GM10266 (cell line): ENCODE measurements at regions not wholly inside any gene's neighbourhood (a gene's known extent, or its start where the extent isn't known, plus 50 kb on each side); places are given as distances from the start of the nearest gene placed in this dataset.
"Not testable (repeated sequence)": the region's sequence is repeated elsewhere in the genome, so short reads cannot be mapped to it uniquely, and the experiment has no call there.

Source experiments
- DNase-seq: peaks from one replicate; pipeline ENCODE4 v3.0.0; 2012; ENCODE audit errors: extremely low spot score
- TF ChIP-seq, protein P1 (sequence below): IDR thresholded peaks from 2 replicates; pipeline ENCODE4 v1.5.1; 2012; ENCODE audit warnings: mild to moderate bottlenecking, low read depth; ENCODE audit not compliant: control insufficient read depth, insufficient read depth; ENCODE audit errors: missing control alignments

DNA sequence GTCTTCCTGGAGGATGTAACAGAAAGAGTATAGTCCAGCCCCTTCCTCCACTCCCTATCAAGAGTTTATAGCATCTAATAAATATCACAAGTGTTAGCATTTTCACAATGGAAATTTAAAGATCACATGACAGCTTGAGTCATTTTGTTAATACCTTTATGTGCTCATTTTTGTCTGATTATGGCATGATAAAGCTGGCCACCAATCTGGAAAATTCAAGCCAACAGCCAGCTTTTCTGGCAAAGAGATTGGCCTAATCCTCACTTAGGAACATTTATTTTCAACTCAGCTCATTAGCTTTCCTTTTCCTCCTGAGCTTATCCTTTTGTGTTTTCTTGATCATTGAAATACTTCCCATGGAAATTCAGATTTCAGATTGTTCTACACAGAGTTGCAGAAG, 262.9 kb upstream of the RBMS1 start:
- DNase-seq = no peak
- TF ChIP-seq, protein P1, sequence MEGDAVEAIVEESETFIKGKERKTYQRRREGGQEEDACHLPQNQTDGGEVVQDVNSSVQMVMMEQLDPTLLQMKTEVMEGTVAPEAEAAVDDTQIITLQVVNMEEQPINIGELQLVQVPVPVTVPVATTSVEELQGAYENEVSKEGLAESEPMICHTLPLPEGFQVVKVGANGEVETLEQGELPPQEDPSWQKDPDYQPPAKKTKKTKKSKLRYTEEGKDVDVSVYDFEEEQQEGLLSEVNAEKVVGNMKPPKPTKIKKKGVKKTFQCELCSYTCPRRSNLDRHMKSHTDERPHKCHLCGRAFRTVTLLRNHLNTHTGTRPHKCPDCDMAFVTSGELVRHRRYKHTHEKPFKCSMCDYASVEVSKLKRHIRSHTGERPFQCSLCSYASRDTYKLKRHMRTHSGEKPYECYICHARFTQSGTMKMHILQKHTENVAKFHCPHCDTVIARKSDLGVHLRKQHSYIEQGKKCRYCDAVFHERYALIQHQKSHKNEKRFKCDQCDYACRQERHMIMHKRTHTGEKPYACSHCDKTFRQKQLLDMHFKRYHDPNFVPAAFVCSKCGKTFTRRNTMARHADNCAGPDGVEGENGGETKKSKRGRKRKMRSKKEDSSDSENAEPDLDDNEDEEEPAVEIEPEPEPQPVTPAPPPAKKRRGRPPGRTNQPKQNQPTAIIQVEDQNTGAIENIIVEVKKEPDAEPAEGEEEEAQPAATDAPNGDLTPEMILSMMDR = no peak

- not testable (repeated sequence) for DNase-seq
These were observed 269.0 kb upstream of the RBMS1 start for GRCh38 chr2:160762493-160763128.

- TF ChIP-seq, protein P1 = no peak
- DNase-seq = no peak
These were observed 289.9 kb upstream of the RBMS1 start for GRCh38 chr2:160783474-160783873.

DNA sequence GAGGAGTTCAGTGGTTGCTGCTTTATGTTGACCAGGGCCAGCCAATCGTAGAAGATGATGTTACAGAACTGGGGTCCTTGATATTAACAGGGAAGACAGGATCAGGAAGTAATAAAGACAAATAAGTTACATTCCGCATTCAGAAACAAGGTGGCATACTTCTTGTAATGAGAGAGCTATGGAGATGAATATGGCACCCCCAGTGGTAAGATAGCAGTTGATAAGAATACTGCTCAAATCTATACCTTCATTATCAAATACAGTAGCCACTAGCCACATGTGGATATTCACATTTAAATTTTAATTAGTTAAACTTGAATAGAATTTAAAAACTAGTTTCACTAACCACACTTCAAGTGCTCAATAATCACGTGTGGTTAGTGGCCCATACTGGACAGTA, 290.4 kb upstream of the RBMS1 start:
- TF ChIP-seq, protein P1 = no peak
- no peak for DNase-seq

DNA sequence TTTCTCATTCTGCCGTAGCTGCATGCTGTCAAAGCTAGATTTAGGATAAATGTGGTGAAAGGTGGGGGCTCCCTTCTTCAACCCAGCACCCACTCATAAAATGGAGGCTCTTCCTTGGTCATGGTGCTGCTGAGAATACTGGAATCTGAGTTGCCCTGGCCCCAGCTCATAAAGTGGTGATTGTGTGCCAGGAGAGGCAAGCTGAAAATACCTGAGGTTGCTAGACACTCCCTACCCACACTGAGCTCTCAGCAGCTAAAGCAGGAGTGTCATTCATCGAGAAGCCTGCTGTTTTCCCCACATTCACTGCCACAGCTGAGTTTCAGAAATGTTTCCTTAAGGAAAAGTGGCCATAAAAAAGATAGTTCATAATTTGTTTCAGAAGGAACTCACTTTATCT, 297.1 kb upstream of the RBMS1 start:
- DNase-seq = no peak
- TF ChIP-seq, protein P1 = no peak

DNA sequence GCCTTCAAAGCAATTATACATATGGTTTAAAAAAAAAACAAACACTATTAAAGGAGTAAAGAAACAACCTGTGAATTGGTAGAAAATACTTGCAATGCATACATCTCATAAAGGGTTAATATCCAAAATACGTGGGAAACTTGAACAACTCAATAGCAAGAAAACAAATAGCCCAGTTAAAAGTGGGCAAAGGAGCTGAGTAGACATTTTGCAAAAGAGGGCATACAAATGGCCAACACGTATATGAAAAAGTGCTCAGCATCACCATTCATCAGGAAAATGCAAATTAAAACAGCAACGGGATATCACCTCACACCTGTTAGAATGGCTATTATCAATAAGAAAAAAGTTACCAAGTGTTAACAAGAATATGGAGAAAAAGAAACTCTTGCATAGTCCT, 298.3 kb upstream of the RBMS1 start:
- TF ChIP-seq, protein P1 = no peak
- no peak for DNase-seq

DNA sequence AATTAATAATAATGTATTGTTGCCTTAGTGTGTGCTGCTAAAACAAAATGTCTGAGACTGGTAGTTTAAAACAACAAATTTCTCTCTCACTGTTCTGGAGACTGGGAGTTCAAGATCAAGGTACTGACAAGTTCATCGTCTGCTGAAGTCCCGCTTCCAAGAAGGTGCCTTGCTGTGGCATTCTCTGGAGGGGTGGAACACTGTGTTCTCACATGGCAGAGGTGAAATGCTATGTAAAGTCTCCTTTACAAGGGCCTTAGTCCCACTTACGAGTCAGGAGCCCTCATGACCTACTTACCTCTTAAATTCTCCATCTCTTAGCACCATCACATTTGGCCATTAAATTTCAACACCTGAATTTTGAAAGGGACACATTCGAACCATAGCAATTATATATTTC, 299.2 kb upstream of the RBMS1 start:
- TF ChIP-seq, protein P1 = no peak
- DNase-seq = no peak

DNA sequence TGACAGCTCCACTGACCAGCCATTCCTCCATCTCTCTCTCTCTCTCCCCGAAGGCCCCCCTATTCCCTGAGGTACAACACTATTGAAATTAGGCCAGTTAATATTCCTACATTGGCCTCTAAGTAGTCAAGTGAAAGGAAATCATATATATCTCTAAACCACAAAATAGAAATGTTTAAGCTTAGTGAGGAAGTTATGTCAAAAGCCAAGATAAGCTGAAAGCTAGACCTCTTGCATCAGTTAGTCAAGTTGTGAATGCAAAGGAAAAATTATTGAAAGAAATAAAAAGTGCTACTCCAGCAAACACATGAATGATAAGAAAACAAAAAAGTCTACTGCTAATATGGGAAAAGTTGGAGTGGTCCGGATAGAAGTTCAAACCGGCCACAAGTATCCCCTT, 301.3 kb upstream of the RBMS1 start:
- TF ChIP-seq, protein P1 = no peak
- no peak for DNase-seq
